Sigmoid colon (tissue), 6 donors: ENCODE measurements at regions not wholly inside any gene's neighbourhood (a gene's known extent, or its start where the extent isn't known, plus 50 kb on each side); places are given as distances from the start of the nearest gene placed in this dataset.
A peak's percentile ranks its signal among the peaks of the same experiment; 100 is the strongest.

ENCODE experiments used
- DNase-seq: peaks from one replicate; pipeline ENCODE4 v3.0.0-alpha.2; 2019
- H3K27ac ChIP-seq, 4 donors: fragments of 200-600 bp; sonication (generic); one replicate each; pipeline ENCODE4 v1.5.1; 2016 to 2019; ENCODE audit warnings: mild to moderate bottlenecking in 1 of 4
- H3K27me3 ChIP-seq, 3 donors: fragments of 200-600 bp; sonication (generic); one replicate each; pipeline ENCODE4 v1.5.1; 2019; ENCODE audit warnings: mild to moderate bottlenecking in 1 of 3
- H3K36me3 ChIP-seq, 4 donors: fragments of 200-600 bp; sonication (generic); one replicate each; pipeline ENCODE4 v1.5.1; 2016 to 2019
- H3K4me1 ChIP-seq, 4 donors: fragments of 200-600 bp; sonication (generic); one replicate each; pipeline ENCODE4 v1.5.1; 2017 to 2019
- H3K4me3 ChIP-seq, 4 donors: fragments of 200-600 bp; sonication (generic); one replicate each; pipeline ENCODE4 v1.5.1; 2017 to 2019; ENCODE audit warnings: mild to moderate bottlenecking in 2 of 4, moderate library complexity in 1 of 4
- H3K9me3 ChIP-seq, 4 donors: fragments of 200-600 bp in 3 of 4; sonication (generic) in 3 of 4; one replicate each; pipeline versions ENCODE4 v1.5.1 to v1.6.1; 2013 to 2019
- CTCF ChIP-seq, 4 experiments: fragments of 450-650 bp in 3 of 4; fragments of 200-600 bp in 1 of 4; IDR thresholded peaks; one replicate each; pipeline ENCODE4 v1.5.1; 2016 to 2019; ENCODE audit warnings: antibody characterized with exemption in 4 of 4, mild to moderate bottlenecking in 3 of 4, moderate library complexity in 2 of 4
- EP300 ChIP-seq, 4 donors: sonication (generic); formaldehyde crosslinking; IDR thresholded peaks; one replicate each; pipeline ENCODE4 v1.6.1; 2017; ENCODE audit warnings: antibody characterized with exemption in 4 of 4
- POLR2A ChIP-seq, 2 donors: fragments of 450-650 bp; IDR thresholded peaks; one replicate each; pipeline ENCODE4 v1.6.1; 2016; ENCODE audit warnings: antibody characterized with exemption in 2 of 2, mild to moderate bottlenecking in 2 of 2, moderate library complexity in 2 of 2
- POLR2AphosphoS5 ChIP-seq, 4 donors: sonication (generic); formaldehyde crosslinking; IDR thresholded peaks; one replicate each; pipeline ENCODE4 v1.6.1; 2017; ENCODE audit warnings: antibody characterized with exemption in 4 of 4
- WGBS, 2 donors: extraction: QIAGEN DNeasy Blood & Tissue Kit; methylation state at CpG; one replicate each; pipeline ENCODE4 v1.1.7; 2013; 5-methylcytosine and 5-hydroxymethylcytosine counted together
- intact Hi-C: fragments of 100-400 bp; cut with DNase I; formaldehyde crosslinking; loops from one replicate; pipeline ENCODE4 v1.15.1; 2023
- donor health status: healthy with polysubstance abuse.
- donor health status: healthy.

GRCh38 chr2:19073522-19073921, 284.9 kb downstream of the OSR1 start:
- intact Hi-C loops, result no loop called here
- TF ChIP-seq CTCF (IDR thresholded peaks at IDR 0.05) (no peak), EP300 (IDR thresholded peaks at IDR 0.05) (no peak), POLR2AphosphoS5 (IDR thresholded peaks at IDR 0.05) (no peak), POLR2A (IDR thresholded peaks at IDR 0.05) (no peak)
- H3K36me3 ChIP-seq, result no peaks in the 10 kb centered on the region
- H3K27ac ChIP-seq, result no peak overlapping the region
- WGBS, 2 donors, result 80 to 87% methylated on average over 4 of the region's 4 CpGs
- H3K4me3 ChIP-seq, result no peak overlapping the region
- H3K4me1 ChIP-seq, result peaks cover 0 to 9% (median 3%) of the 10 kb centered on the region in 4 donors
- no peak for DNase-seq
- no peaks in the 10 kb centered on the region for H3K27me3 ChIP-seq
- no peaks in the 10 kb centered on the region for H3K9me3 ChIP-seq

- TF ChIP-seq POLR2A (IDR thresholded peaks at IDR 0.05) (no peak), POLR2AphosphoS5 (IDR thresholded peaks at IDR 0.05) (no peak), CTCF (IDR thresholded peaks at IDR 0.05) (no peak), EP300 (IDR thresholded peaks at IDR 0.05) (no peak)
- no peaks in the 10 kb centered on the region for H3K27me3 ChIP-seq
- H3K9me3 ChIP-seq, result no peaks in the 10 kb centered on the region
- H3K4me3 ChIP-seq, result no peak overlapping the region
- no peak overlapping the region for H3K27ac ChIP-seq
- no peak for DNase-seq
- no peaks in the 10 kb centered on the region for H3K36me3 ChIP-seq
- WGBS, 2 donors, result 94% methylated on average over 2 of the region's 2 CpGs
- peaks cover 0 to 9% (median 3%) of the 10 kb centered on the region in 4 donors for H3K4me1 ChIP-seq
- intact Hi-C loops, result no loop called here
Observed at GRCh38 chr2:19072161-19072560, 286.3 kb downstream of the OSR1 start.

- intact Hi-C loops, result no loop called here
Observed at GRCh38 chr2:19070886-19071285, 287.5 kb downstream of the OSR1 start.

DNA sequence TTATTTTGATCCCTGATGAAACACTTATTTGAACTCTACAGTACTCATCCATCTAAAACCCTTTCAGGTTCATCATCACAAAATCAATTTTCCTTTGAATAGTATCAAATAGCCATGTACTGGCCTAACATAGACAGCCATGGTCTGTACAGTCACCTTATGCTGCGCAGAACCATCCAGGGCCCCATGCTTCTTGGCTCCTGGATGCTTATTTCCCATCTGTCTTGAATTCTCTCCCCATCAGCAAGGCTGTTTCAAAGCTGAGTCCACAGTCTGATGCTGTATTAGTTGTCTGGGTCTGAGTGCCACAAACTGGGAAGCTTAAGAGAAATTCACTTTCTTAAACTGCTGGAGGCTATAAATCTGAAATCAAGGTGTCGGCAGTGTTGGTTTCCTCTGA, 290.2 kb downstream of the OSR1 start:
- intact Hi-C loops, result no loop called here
- Histone ChIP-seq H3K27ac (no peak overlapping the region), H3K27me3 (no peaks in the 10 kb centered on the region), H3K36me3 (no peaks in the 10 kb centered on the region), H3K4me3 (no peak overlapping the region), H3K9me3 (no peaks in the 10 kb centered on the region), H3K4me1 (peaks cover 0 to 9% (median 3%) of the 10 kb centered on the region in 4 donors)
- 78 to 88% methylated on average over 2 of the region's 2 CpGs for WGBS, 2 donors
- no peak for DNase-seq
- TF ChIP-seq EP300 (IDR thresholded peaks at IDR 0.05) (no peak), CTCF (IDR thresholded peaks at IDR 0.05) (no peak), POLR2AphosphoS5 (IDR thresholded peaks at IDR 0.05) (no peak), POLR2A (IDR thresholded peaks at IDR 0.05) (no peak)

More at GRCh38 chr2:19070886-19071285, 287.5 kb downstream of the OSR1 start:
- DNase-seq, result no peak
- TF ChIP-seq POLR2AphosphoS5 (IDR thresholded peaks at IDR 0.05) (peak in 3 of 4 donors; percentile 33 to 48 (median 35)), CTCF (IDR thresholded peaks at IDR 0.05) (no peak)
- H3K36me3 ChIP-seq, result no peaks in the 10 kb centered on the region
- H3K4me1 ChIP-seq, result peaks cover 0 to 9% (median 3%) of the 10 kb centered on the region in 4 donors
- no peak overlapping the region for H3K27ac ChIP-seq
- no peaks in the 10 kb centered on the region for H3K9me3 ChIP-seq
- H3K4me3 ChIP-seq, result no peak overlapping the region
- H3K27me3 ChIP-seq, result no peaks in the 10 kb centered on the region
- 64 to 68% methylated on average over 4 of the region's 4 CpGs for WGBS, 2 donors

GRCh38 chr2:19062370-19062769, 296.1 kb downstream of the OSR1 start:
- no peak for TF ChIP-seq POLR2A (IDR thresholded peaks at IDR 0.05)
- TF ChIP-seq CTCF (IDR thresholded peaks at IDR 0.05), result no peak
- no peak for TF ChIP-seq EP300 (IDR thresholded peaks at IDR 0.05)
- TF ChIP-seq POLR2AphosphoS5 (IDR thresholded peaks at IDR 0.05), result no peak
- no peak for DNase-seq
- no peak overlapping the region for H3K27ac ChIP-seq

More at GRCh38 chr2:19062370-19062769, 296.1 kb downstream of the OSR1 start:
- no peak overlapping the region for H3K4me3 ChIP-seq
- intact Hi-C loops, result no loop called here
- WGBS, 2 donors, result 90 to 91% methylated on average over 1 of the region's 1 CpG
- H3K27me3 ChIP-seq, result no peaks in the 10 kb centered on the region
- no peaks in the 10 kb centered on the region for H3K4me1 ChIP-seq
- H3K9me3 ChIP-seq, result no peaks in the 10 kb centered on the region
- no peaks in the 10 kb centered on the region for H3K36me3 ChIP-seq
